Embryonic facial prominence (tissue), 1 donor: ENCODE measurements at regions not wholly inside any gene's neighbourhood (a gene's known extent, or its start where the extent isn't known, plus 50 kb on each side); places are given as distances from the start of the nearest gene placed in this dataset.
"Not testable (repeated sequence)": the region's sequence is repeated elsewhere in the genome, so short reads cannot be mapped to it uniquely, and the experiment has no call there.

Source experiments
- DNase-seq: peaks from one replicate; pipeline ENCODE4 v3.0.0-alpha.2; 2016; ENCODE audit errors: extremely low spot score

GRCh38 chr12:83473408-83474095, 786.8 kb downstream of the TMTC2 start:
- DNase-seq: no peak

DNA sequence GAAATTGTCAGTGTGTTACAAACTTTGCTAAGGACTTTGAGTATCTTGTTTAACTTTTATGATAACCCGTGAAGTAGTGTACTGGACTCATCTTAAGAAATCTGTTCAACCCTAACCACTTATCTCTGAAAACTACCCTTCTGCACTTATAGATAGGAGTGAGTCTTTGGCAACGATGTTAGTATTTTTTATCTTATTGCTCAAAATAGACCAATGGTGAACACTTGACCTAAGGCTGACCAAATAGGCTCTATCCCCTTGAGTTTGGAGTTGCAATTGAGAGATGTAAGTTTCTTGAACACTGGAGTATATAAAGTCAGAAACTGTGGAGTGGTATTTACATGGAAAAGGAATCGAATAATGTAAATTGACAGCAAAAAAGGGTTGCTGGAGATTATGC, 786.1 kb downstream of the TMTC2 start:
- DNase-seq: no peak

DNA sequence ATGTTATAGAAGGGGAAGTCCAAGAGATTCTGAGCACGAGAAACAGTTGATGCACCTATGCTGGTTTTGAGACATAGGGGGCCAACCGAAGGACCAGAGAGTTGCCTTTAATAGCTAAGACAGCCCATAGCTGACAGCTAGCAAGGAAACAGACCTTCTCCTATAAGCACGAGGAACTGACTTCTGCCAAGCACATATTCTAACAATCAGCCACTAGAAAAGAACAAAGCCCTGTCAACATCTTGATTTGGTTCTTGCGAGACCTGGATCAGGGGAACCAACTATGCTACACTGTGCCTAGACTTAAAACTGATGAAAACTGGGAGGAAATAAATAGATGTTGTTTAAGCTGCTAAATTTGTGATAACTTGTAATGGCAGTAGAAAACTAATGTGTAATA, 785.6 kb downstream of the TMTC2 start:
- DNase-seq: no peak

GRCh38 chr12:83471341-83471740, 784.6 kb downstream of the TMTC2 start:
- DNase-seq: no peak

DNA sequence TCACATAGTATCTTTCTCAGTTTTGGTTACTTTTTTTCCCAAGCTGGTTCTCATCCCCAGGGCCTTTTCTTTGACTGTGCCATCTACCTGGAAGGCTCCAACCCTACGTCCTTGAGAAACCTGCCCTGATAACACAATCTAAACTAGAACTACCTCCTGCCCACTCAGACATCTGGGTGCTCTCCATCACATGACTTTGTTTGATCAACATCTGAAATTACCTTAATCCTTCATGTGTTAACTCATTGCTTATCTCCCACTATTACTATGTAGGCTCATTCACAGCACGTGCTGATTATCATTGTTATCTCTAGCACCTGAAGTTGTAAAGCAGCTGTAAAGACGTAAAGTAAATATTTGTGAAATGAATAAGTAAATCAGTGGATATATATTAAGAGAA, 784.0 kb downstream of the TMTC2 start:
- no peak for DNase-seq

DNA sequence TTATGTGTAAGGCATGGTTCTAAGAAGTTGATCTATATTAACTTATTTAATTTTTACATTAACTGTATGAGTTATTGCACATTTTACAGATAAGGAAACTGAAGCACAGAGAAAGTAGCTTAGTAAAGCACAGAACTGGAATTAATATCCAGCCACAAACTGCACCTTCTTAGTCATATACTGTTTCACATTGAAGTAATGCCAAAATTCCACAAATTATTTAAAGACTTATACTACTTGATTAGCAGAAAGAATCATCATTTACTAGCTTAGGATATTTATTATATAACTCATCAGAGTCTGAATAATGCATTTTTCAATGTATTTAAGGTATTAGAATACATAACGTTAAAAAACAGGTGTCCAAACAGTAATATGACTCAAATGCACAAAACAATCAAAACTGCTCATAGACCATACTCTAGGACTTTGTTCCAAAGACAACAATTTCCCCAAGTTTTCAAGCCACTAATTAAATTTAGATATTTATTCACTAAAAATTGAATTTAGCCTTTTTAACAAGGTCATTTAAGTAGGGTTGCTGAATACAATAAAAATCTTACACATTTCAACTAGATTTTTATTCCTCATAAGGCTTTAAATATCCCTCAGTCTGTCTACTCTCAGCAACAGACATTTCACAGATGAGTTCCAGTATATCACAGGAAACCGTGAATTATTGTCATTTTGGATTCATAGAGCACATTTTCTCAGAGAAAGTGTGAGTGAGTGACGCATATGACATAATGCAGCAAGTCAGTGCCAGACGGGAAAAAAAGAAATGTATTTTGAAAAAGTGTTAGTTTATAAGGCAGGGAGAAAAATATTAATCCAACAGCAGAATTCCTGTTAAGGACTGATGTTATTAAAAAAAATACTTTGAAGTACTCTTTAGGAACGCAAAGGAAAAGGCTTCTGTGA, 782.5 kb downstream of the TMTC2 start:
- no peak for DNase-seq

GRCh38 chr12:83465632-83466031, 778.9 kb downstream of the TMTC2 start:
- no peak for DNase-seq

DNA sequence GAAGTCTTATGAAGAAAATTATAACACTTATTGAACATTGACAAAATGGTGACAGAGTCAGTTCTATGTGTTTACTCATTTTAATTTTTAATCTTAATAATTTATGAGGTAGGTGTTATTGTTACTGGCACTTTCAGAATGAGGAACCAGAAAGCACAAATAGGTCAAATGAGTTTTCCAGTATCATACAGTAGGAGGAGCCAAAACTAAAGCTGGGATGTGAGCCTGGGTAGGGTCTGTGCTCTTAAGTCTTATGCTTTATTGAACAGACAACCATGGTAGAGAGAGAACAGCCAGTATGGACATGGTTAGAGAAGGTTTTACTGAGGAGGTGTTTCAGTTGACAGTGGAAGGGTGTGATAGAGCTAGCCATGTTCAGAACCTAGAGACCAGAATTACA, 775.7 kb downstream of the TMTC2 start:
- no peak for DNase-seq

GRCh38 chr12:83461336-83461935, 774.7 kb downstream of the TMTC2 start:
- DNase-seq: no peak

DNA sequence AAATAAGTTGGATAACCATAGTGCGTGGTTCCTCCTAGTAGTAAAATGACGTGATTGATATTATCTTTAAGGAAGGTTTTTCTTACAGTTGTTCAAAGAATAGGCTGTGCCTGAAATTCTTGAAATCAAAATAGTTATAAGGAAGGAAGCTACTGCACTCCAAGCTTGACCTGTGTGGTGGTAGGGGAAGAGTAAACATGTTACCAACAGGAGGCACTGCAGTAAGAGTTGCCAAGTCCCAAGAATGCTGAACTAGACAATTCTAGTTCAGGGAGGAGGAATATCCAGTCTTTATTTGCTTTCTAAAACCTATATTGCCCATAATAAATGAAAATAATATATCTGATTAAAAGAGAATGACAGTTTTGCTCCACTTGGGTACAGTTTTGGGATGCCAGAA, 764.5 kb downstream of the TMTC2 start:
- no peak for DNase-seq

DNA sequence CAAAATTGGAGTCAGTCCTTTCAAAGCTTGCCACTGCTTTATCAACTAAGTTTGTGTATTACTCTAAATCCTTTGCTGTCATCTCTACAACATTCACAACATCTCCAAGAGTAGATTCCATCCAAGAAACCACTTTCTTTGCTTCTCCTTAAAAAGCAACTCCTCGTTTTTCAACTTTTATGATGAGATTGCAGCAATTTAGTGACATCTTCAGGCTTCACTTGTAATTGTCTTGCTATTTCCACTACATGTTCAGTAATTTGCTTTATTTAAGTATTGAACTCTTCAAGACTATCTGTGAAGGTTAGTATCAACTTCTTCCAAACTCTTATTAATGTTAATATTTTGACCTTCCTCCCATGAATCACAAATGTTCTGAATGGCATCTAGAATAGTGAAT, 747.9 kb downstream of the TMTC2 start:
- no peak for DNase-seq

GRCh38 chr12:83432176-83432719, 745.5 kb downstream of the TMTC2 start:
- no peak for DNase-seq

DNA sequence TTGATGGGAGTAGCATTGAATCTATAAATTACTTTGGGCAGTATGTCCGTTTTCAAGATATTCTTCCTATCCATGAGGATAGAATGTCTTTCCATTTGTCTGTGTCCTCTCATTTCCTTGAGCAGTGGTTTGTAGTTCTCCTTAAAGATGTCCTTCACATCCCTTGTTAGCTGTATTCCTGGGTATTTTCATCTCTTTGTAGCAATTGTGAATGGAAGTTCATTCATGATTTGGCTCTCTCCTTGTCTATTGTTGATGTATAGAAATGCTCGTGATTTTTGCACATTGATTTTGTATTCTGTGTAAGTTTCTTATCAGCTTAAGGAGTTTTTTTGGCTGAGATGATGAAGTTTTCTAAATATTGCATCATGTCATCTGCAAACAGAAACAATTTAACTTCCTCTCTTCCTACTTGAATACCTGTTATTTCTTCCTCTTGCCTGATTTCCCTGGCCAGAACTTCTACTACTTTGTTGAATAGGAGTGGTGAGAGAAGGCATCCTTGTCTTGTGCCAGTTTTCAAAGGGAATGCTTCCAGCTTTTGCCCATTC, 741.0 kb downstream of the TMTC2 start:
- not testable (repeated sequence) for DNase-seq

- no peak for DNase-seq
Observed at GRCh38 chr12:83414981-83415380, 728.3 kb downstream of the TMTC2 start.

DNA sequence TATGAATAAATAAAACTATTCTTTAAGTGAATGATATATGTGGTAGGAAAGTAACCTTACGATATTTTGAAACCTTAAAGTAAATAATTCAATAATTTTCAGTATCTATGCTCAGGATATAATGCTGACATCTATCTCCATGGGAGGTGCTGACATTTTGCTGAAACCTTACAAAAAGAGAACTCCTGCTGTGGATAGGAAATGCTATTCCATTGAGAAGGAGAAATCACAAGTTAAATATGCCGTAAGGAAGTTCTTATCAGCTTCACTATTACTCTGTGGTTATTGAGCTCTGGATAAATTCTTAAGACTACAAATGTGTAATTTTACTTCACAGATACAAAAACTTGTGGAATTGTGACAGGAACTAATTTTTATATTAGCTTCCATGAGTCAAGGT, 722.1 kb downstream of the TMTC2 start:
- DNase-seq: no peak

GRCh38 chr12:83408146-83408545, 721.4 kb downstream of the TMTC2 start:
- DNase-seq: no peak

GRCh38 chr12:83404521-83404920, 717.8 kb downstream of the TMTC2 start:
- no peak for DNase-seq

DNA sequence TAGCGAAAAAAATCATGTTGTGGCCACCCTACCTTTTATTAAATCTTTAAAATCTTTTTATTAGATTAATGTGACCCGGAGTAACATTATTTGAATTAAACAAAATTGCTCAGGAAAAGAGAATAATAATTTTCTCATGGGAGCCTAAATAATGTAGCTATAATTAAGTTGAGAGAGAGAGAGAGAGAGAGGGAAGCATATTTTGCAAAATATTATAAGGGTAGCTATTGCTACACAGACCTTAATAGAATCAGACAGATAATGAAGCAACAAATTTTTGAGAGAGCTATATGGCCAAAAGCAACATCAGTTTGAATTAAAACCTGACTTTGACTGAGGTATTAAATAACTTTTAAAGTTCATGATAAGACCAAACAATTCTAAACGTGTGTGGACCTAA, 703.5 kb downstream of the TMTC2 start:
- DNase-seq: no peak

- no peak for DNase-seq
Observed at GRCh38 chr12:83389237-83389996, 702.7 kb downstream of the TMTC2 start.

DNA sequence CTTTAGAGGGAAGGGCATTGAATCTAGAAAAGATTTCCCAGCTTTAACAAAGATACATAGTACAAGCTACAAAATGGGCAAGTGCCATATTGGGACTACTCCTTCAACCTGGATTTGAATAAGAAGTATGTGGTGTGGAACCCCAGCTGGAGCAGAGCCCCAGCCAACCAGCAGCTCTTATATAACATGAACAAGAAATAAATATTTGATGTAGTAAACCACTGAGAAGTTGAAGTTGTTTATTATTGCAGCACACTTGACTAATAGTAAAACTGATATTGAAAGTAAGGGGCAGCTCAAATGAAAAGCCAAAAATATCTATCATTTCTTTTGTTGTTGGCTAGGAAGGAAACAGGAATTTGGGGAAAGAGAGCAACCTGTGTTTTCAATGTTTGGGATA, 701.8 kb downstream of the TMTC2 start:
- no peak for DNase-seq

DNA sequence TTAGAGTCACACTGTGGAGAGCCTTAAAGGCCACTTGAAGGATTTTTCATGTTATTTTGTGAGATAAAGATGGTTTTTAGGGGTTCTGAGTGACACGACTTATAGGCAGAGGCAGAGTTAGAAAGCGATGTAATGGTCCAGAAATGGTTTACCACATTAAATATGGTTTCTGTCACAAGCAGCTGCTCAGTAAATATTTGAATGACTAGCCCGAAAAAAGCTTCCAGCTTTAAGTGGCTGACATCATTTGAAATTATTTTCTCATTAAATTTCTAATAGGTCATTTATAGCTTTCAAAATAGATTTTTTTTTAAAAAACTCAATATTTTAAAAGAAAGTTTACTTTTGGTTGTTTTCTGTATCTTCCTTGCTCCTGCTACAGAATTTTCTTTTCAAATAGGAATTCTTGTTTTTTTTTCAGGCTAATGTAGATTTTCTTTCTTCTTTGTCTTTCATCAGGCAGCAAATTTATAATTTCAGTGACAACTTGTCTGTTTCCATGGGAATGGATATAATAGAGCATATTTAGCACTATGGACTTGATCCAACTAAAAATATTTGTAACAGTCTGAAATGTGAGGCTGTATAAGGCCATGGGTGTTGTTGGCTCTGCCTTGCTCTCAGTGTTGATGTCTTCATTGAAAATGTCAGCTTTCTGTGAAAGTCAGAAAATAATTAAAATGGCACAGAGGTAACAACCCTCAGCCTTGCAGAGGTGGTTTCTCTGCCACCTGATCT, 700.0 kb downstream of the TMTC2 start:
- DNase-seq: no peak
